Keratinocyte (primary cell): ENCODE measurements at regions not wholly inside any gene's neighbourhood (a gene's known extent, or its start where the extent isn't known, plus 50 kb on each side); places are given as distances from the start of the nearest gene placed in this dataset.
A peak's percentile ranks its signal among the peaks of the same experiment; 100 is the strongest.

Source experiments
- DNase-seq: peaks from one replicate; pipeline ENCODE4 v3.0.0-alpha.2; 2011; ENCODE audit warnings: low read depth, missing footprints, low spot score
- FAIRE-seq: peaks from 2 replicates; lab custom pipeline; 2011; peaks lifted over from hg19 to GRCh38; lab: Jason Lieb, UNC
- H2AFZ ChIP-seq: 2 replicates; pipeline ENCODE4 v1.6.0; 2012; ENCODE audit warnings: low read length, control low read depth, inconsistent platforms; ENCODE audit not compliant: control insufficient read depth
- H3K27ac ChIP-seq: 2 replicates; pipeline ENCODE4 v1.5.1; 2011; ENCODE audit warnings: low read length; ENCODE audit not compliant: control insufficient read depth, insufficient read depth
- H3K27me3 ChIP-seq: 3 replicates; pipeline ENCODE4 v1.6.0; 2011; ENCODE audit warnings: low read length; ENCODE audit not compliant: control insufficient read depth, insufficient read depth; ENCODE audit errors: extremely low read depth
- H3K36me3 ChIP-seq, 2 experiments: 2 replicates in 1 of 2; 3 replicates in 1 of 2; pipeline ENCODE4 v1.5.1; 2011; ENCODE audit warnings: low read length in 2 of 2, mild to moderate bottlenecking in 1 of 2; ENCODE audit not compliant: control insufficient read depth in 2 of 2, insufficient read depth in 2 of 2; ENCODE audit errors: extremely low read depth in 1 of 2
- H3K4me1 ChIP-seq: 3 replicates; pipeline ENCODE4 v1.5.1; 2011; ENCODE audit warnings: low read length; ENCODE audit not compliant: control insufficient read depth, insufficient read depth; ENCODE audit errors: extremely low read depth
- H3K4me2 ChIP-seq: 3 replicates; pipeline ENCODE4 v1.6.0; 2011; ENCODE audit warnings: low read depth, low read length; ENCODE audit not compliant: control insufficient read depth, insufficient read depth; ENCODE audit errors: extremely low read depth
- H3K4me3 ChIP-seq, 3 experiments: fragments of 200-600 bp in 1 of 3; sonication (generic) in 1 of 3; 2 replicates in 2 of 3; 3 replicates in 1 of 3; pipeline ENCODE4 v1.5.1; 2011 to 2016; ENCODE audit warnings: low read length in 3 of 3, mild to moderate bottlenecking in 3 of 3, control low read depth in 2 of 3, inconsistent platforms in 1 of 3, low read depth in 1 of 3, mixed read lengths in 1 of 3, mixed run types in 1 of 3, moderate library complexity in 1 of 3; ENCODE audit not compliant: control insufficient read depth in 2 of 3, insufficient read depth in 2 of 3; ENCODE audit errors: extremely low read depth in 1 of 3
- H3K79me2 ChIP-seq: 2 replicates; pipeline ENCODE4 v1.6.0; 2012; ENCODE audit warnings: low read length; ENCODE audit not compliant: control insufficient read depth, insufficient read depth
- H3K9ac ChIP-seq: 3 replicates; pipeline ENCODE4 v1.6.0; 2011; ENCODE audit warnings: low read length; ENCODE audit not compliant: control insufficient read depth, insufficient read depth; ENCODE audit errors: extremely low read depth
- H3K9me1 ChIP-seq: 3 replicates; pipeline ENCODE4 v1.6.0; 2011; ENCODE audit warnings: low read length; ENCODE audit not compliant: control insufficient read depth, insufficient read depth; ENCODE audit errors: extremely low read depth
- H3K9me3 ChIP-seq: 2 replicates; pipeline ENCODE4 v1.5.1; 2012; ENCODE audit warnings: low read depth, low read length; ENCODE audit not compliant: control insufficient read depth
- H4K20me1 ChIP-seq: 3 replicates; pipeline ENCODE4 v1.6.0; 2011; ENCODE audit warnings: low read length; ENCODE audit not compliant: control insufficient read depth, insufficient read depth; ENCODE audit errors: extremely low read depth
- CTCF ChIP-seq, 3 experiments: IDR thresholded peaks in 1 of 3; conservative IDR thresholded peaks in 1 of 3; optimal IDR thresholded peaks in 1 of 3; 2 replicates in 2 of 3; 3 replicates in 1 of 3; pipeline versions ENCODE3 to v1.5.1; 2011; ENCODE audit warnings: low read length in 3 of 3, mild to moderate bottlenecking in 3 of 3, moderate library complexity in 2 of 3, control low read depth in 1 of 3, inconsistent platforms in 1 of 3; ENCODE audit not compliant: insufficient read depth in 2 of 3; ENCODE audit errors: extremely low read depth in 1 of 3
- EZH2 ChIP-seq: IDR thresholded peaks from one replicate; pipeline ENCODE4 v1.6.1; 2012; ENCODE audit warnings: inconsistent platforms, mild to moderate bottlenecking, low read length, moderate library complexity
- dilution Hi-C: fragments of 300-500 bp; cut with MboI; formaldehyde crosslinking; loops from one replicate; pipeline ENCODE4 v1.7.0; 2020; ENCODE audit warnings: low sequenced_read_pairs; ENCODE audit not compliant: extremely low pct_ligation_motif_present

- Histone ChIP-seq H3K9me1 (no peaks in the 10 kb centered on the region), H3K27me3 (no peaks in the 10 kb centered on the region), H3K4me2 (no peak overlapping the region), H2AFZ (no peak overlapping the region), H3K9me3 (no peaks in the 10 kb centered on the region), H3K4me1 (no peaks in the 10 kb centered on the region), H3K9ac (no peak overlapping the region), H3K79me2 (no peaks in the 10 kb centered on the region), H3K27ac (no peak overlapping the region), H3K36me3 (no peaks in the 10 kb centered on the region), H4K20me1 (no peaks in the 10 kb centered on the region), H3K4me3 (no peak overlapping the region)
- no peak for FAIRE-seq
- dilution Hi-C loops, result no loop called here
- DNase-seq, result no peak
- no peak for TF ChIP-seq CTCF (optimal IDR thresholded peaks at IDR 0.05 in 1 of 3, IDR thresholded peaks at IDR 0.05 in 1 of 3, conservative IDR thresholded peaks at IDR 0.05 in 1 of 3; ENCODE audit: extremely low read depth in 1 of 3, insufficient read depth in 2 of 3, low read length in 3 of 3)
- TF ChIP-seq EZH2, result no peak
These were observed 260.8 kb downstream of the ARPP21 start for GRCh38 chr3:35900079-35900478.

- no peak for TF ChIP-seq EZH2
- peak; percentile 68 to 76 (median 69) for TF ChIP-seq CTCF (optimal IDR thresholded peaks at IDR 0.05 in 1 of 3, IDR thresholded peaks at IDR 0.05 in 1 of 3, conservative IDR thresholded peaks at IDR 0.05 in 1 of 3; ENCODE audit: extremely low read depth in 1 of 3, insufficient read depth in 2 of 3, low read length in 3 of 3)
- Histone ChIP-seq H3K79me2 (no peaks in the 10 kb centered on the region), H4K20me1 (no peaks in the 10 kb centered on the region), H3K9me1 (no peaks in the 10 kb centered on the region), H3K36me3 (no peaks in the 10 kb centered on the region), H3K9ac (no peak overlapping the region), H3K27me3 (no peaks in the 10 kb centered on the region), H3K4me1 (no peaks in the 10 kb centered on the region), H3K9me3 (no peaks in the 10 kb centered on the region), H3K27ac (no peak overlapping the region), H3K4me3 (no peak overlapping the region), H3K4me2 (no peak overlapping the region), H2AFZ (no peak overlapping the region)
- DNase-seq (no peak), FAIRE-seq (no peak)
- dilution Hi-C loops, result no loop called here
These were observed 269.3 kb downstream of the ARPP21 start for GRCh38 chr3:35908366-35909232.
